H9 (cell line): ENCODE measurements at regions not wholly inside any gene's neighbourhood (a gene's known extent, or its start where the extent isn't known, plus 50 kb on each side); places are given as distances from the start of the nearest gene placed in this dataset.

Experiments
- DNase-seq: peaks from one replicate; pipeline ENCODE4 v3.0.0-alpha.2; 2017
- H2AFZ ChIP-seq: one replicate; pipeline ENCODE4 v1.6.1; 2013; ENCODE audit warnings: mild to moderate bottlenecking, low read length, control low read depth, moderate library complexity
- H2AK5ac ChIP-seq: 2 replicates; pipeline ENCODE4 v1.6.1; 2013; ENCODE audit warnings: low read length, control low read depth, mixed read lengths; ENCODE audit not compliant: insufficient read length
- H2BK120ac ChIP-seq: one replicate; pipeline ENCODE4 v1.6.1; 2013; ENCODE audit warnings: low read depth, mild to moderate bottlenecking, low read length, control low read depth, inconsistent platforms; ENCODE audit not compliant: poor library complexity, severe bottlenecking
- H2BK12ac ChIP-seq: 2 replicates; pipeline ENCODE4 v1.6.1; 2013; ENCODE audit warnings: low read length, control low read depth, mixed read lengths, low read depth; ENCODE audit not compliant: insufficient read length
- H2BK15ac ChIP-seq: 2 replicates; pipeline ENCODE4 v1.6.1; 2013; ENCODE audit warnings: low read depth, low read length, control low read depth
- H2BK20ac ChIP-seq: one replicate; pipeline ENCODE4 v1.6.1; 2013; ENCODE audit warnings: low read depth, mild to moderate bottlenecking, low read length, control low read depth, inconsistent platforms; ENCODE audit not compliant: poor library complexity, severe bottlenecking
- H2BK5ac ChIP-seq: 2 replicates; pipeline ENCODE4 v1.6.1; 2013; ENCODE audit warnings: low read length, control low read depth, mixed read lengths; ENCODE audit not compliant: insufficient read length
- H3K14ac ChIP-seq: 2 replicates; pipeline ENCODE4 v1.6.1; 2013; ENCODE audit warnings: low read length, control low read depth; ENCODE audit not compliant: insufficient read depth
- H3K18ac ChIP-seq: 2 replicates; pipeline ENCODE4 v1.6.1; 2013; ENCODE audit warnings: low read depth, mild to moderate bottlenecking, mixed read lengths, low read length, control low read depth; ENCODE audit not compliant: insufficient read length
- H3K23ac ChIP-seq: 2 replicates; pipeline ENCODE4 v1.6.1; 2013; ENCODE audit warnings: low read length, control low read depth, mixed read lengths, low read depth; ENCODE audit not compliant: insufficient read length
- H3K23me2 ChIP-seq: 2 replicates; pipeline ENCODE4 v1.6.1; 2013; ENCODE audit warnings: low read depth, mild to moderate bottlenecking, mixed read lengths, low read length, control low read depth; ENCODE audit not compliant: insufficient read length, poor library complexity, severe bottlenecking
- H3K27ac ChIP-seq: 2 replicates; pipeline ENCODE4 v1.5.1; 2013; ENCODE audit warnings: low read length, control low read depth, mixed read lengths, low read depth; ENCODE audit not compliant: insufficient read length
- H3K27me3 ChIP-seq: 2 replicates; pipeline ENCODE4 v1.6.1; 2013; ENCODE audit warnings: low read length, control low read depth, inconsistent platforms; ENCODE audit not compliant: insufficient read depth
- H3K4ac ChIP-seq: 2 replicates; pipeline ENCODE4 v1.6.1; 2013; ENCODE audit warnings: low read depth, mild to moderate bottlenecking, control low read depth, inconsistent platforms, low read length, moderate library complexity
- H3K4me1 ChIP-seq: 2 replicates; pipeline ENCODE4 v1.6.1; 2013; ENCODE audit warnings: low read length, control low read depth, inconsistent platforms; ENCODE audit not compliant: insufficient read depth
- H3K4me2 ChIP-seq: 2 replicates; pipeline ENCODE4 v1.6.1; 2013; ENCODE audit warnings: low read length, control low read depth, mixed read lengths; ENCODE audit not compliant: insufficient read length, insufficient read depth
- H3K56ac ChIP-seq: 2 replicates; pipeline ENCODE4 v1.6.1; 2013; ENCODE audit warnings: low read depth, mild to moderate bottlenecking, mixed read lengths, low read length, control low read depth; ENCODE audit not compliant: insufficient read length
- H3K79me1 ChIP-seq: 2 replicates; pipeline ENCODE4 v1.6.1; 2013; ENCODE audit warnings: low read depth, mild to moderate bottlenecking, moderate library complexity, low read length, control low read depth, inconsistent platforms; ENCODE audit not compliant: insufficient read depth, poor library complexity, severe bottlenecking
- H3K79me2 ChIP-seq: 2 replicates; pipeline ENCODE4 v1.6.1; 2013; ENCODE audit warnings: low read length, control low read depth, inconsistent platforms; ENCODE audit not compliant: insufficient read depth
- H3K9ac ChIP-seq: 2 replicates; pipeline ENCODE4 v1.6.1; 2013; ENCODE audit warnings: low read length, control low read depth, mixed read lengths; ENCODE audit not compliant: insufficient read length; ENCODE audit errors: extremely low read depth
- H3K9me3 ChIP-seq: one replicate; pipeline ENCODE4 v1.6.1; 2013; ENCODE audit warnings: low read depth, low read length, inconsistent platforms; ENCODE audit not compliant: control insufficient read depth
- H3T11ph ChIP-seq: one replicate; pipeline ENCODE4 v1.6.1; 2013; ENCODE audit warnings: mild to moderate bottlenecking, low read length, control low read depth, inconsistent platforms
- H4K20me1 ChIP-seq: one replicate; pipeline ENCODE4 v1.6.1; 2013; ENCODE audit not compliant: control insufficient read depth, insufficient read length, insufficient read depth
- H4K5ac ChIP-seq: 2 replicates; pipeline ENCODE4 v1.6.1; 2013; ENCODE audit warnings: low read depth, mild to moderate bottlenecking, mixed read lengths, low read length, control low read depth; ENCODE audit not compliant: insufficient read length
- H4K8ac ChIP-seq: replicated peaks from 2 replicates; pipeline ENCODE4 v1.6.1; 2013; ENCODE audit warnings: low read length, control low read depth, mixed read lengths, low read depth; ENCODE audit not compliant: insufficient read length
- H4K91ac ChIP-seq: 2 replicates; pipeline ENCODE4 v1.6.1; 2013; ENCODE audit warnings: low read depth, mild to moderate bottlenecking, moderate library complexity, mixed read lengths, low read length, control low read depth; ENCODE audit not compliant: insufficient read length
- H3K27ac Mint-ChIP-seq, 3 experiments: 2 replicates in 2 of 3; 3 replicates in 1 of 3; pipeline ENCODE4 v1.8.0; 2020 to 2021; ENCODE audit warnings: mixed read lengths in 3 of 3, mild to moderate bottlenecking in 1 of 3, moderate library complexity in 1 of 3
- H3K27me3 Mint-ChIP-seq: 2 replicates; pipeline ENCODE4 v1.8.0; 2021; ENCODE audit warnings: low read depth, mild to moderate bottlenecking, moderate library complexity, mixed read lengths
- H3K36me3 Mint-ChIP-seq, 3 experiments: 2 replicates in 2 of 3; 3 replicates in 1 of 3; pipeline ENCODE4 v1.8.0; 2020 to 2021; ENCODE audit warnings: low read depth in 3 of 3, mixed read lengths in 3 of 3; ENCODE audit not compliant: insufficient read depth in 1 of 3
- H3K4me1 Mint-ChIP-seq, 2 experiments: 2 replicates each; pipeline ENCODE4 v1.8.0; 2020; ENCODE audit warnings: mixed read lengths in 2 of 2
- H3K4me3 Mint-ChIP-seq, 2 experiments: 2 replicates in 1 of 2; 3 replicates in 1 of 2; pipeline ENCODE4 v1.8.0; 2020 to 2021; ENCODE audit warnings: mild to moderate bottlenecking in 2 of 2, mixed read lengths in 2 of 2, moderate library complexity in 1 of 2
- H3K9me3 Mint-ChIP-seq, 2 experiments: 2 replicates in 1 of 2; 3 replicates in 1 of 2; pipeline ENCODE4 v1.8.0; 2020; ENCODE audit warnings: mild to moderate bottlenecking in 2 of 2, mixed read lengths in 2 of 2, moderate library complexity in 1 of 2
- WGBS: extraction: QIAGEN DNeasy Blood & Tissue Kit; methylation state at CpG from one replicate; pipeline ENCODE4 v1.1.7; 2013; ENCODE audit warnings: missing lambda C conversion rate, low lambda C conversion rate, mixed read lengths; ENCODE audit not compliant: insufficient read length; ENCODE audit errors: extremely low coverage; 5-methylcytosine and 5-hydroxymethylcytosine counted together
- TF ChIP-seq, protein P1 (sequence below): fragments of 200-600 bp; sonication (generic); conservative IDR thresholded peaks from 3 replicates; pipeline ENCODE4 v1.8.0; 2021; ENCODE audit warnings: antibody characterized with exemption, mild to moderate bottlenecking

DNA sequence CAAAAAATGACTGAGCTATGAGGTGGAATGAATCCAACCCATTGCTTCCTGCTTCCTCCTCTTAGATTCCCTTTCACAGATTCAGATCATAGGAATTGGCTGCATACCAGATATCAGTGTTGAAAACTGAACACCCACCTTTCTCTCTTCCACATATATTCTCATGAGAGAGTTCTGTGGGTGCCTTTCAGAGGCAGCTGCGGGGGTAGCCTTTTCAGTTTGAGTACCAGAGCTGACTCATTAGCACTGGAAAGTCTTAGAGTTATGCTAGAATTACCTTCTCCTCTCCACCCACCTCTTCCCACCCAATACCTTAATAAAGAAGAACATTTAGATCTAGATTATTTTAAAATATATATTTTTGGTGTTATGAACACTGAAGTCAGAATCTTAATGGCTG, 495.4 kb upstream of the SEL1L start:
- Histone ChIP-seq H3K27me3 (no peaks in the 10 kb centered on the region), H2BK120ac (no peak overlapping the region), H4K20me1 (no peaks in the 10 kb centered on the region), H3K9me3 (peaks cover 10% of the 10 kb centered on the region), H2BK20ac (no peak overlapping the region), H3K4me2 (no peak overlapping the region), H3T11ph (no peak overlapping the region), H4K91ac (no peak overlapping the region), H3K14ac (no peak overlapping the region), H3K56ac (no peak overlapping the region), H2BK5ac (no peak overlapping the region), H3K23me2 (no peaks in the 10 kb centered on the region), H3K4ac (no peak overlapping the region), H3K79me2 (no peaks in the 10 kb centered on the region), H3K23ac (no peak overlapping the region), H3K9ac (no peak overlapping the region), H3K18ac (no peak overlapping the region), H2AFZ (no peak overlapping the region), H2AK5ac (no peak overlapping the region), H4K5ac (no peak overlapping the region), H3K4me1 (no peaks in the 10 kb centered on the region), H2BK15ac (no peak overlapping the region), H3K79me1 (no peaks in the 10 kb centered on the region), H2BK12ac (no peak overlapping the region), H3K27ac (no peak overlapping the region), H4K8ac (no peak overlapping the region)
- H3K27me3 Mint-ChIP-seq = no peaks in the 10 kb centered on the region
- H3K27ac Mint-ChIP-seq = no peak overlapping the region
- H3K4me1 Mint-ChIP-seq = peaks cover 0 to 4% of the 10 kb centered on the region in 2 experiments; a peak in 2 of 4 replicates
- DNase-seq = no peak
- WGBS = no CpG with 5 or more reads among the region's 1 CpG
- no peak overlapping the region for H3K4me3 Mint-ChIP-seq
- peaks cover 28 to 34% of the 10 kb centered on the region in 2 experiments for H3K9me3 Mint-ChIP-seq
- peaks cover 11 to 24% (median 20%) of the 10 kb centered on the region in 3 experiments for H3K36me3 Mint-ChIP-seq
- TF ChIP-seq, protein P1, sequence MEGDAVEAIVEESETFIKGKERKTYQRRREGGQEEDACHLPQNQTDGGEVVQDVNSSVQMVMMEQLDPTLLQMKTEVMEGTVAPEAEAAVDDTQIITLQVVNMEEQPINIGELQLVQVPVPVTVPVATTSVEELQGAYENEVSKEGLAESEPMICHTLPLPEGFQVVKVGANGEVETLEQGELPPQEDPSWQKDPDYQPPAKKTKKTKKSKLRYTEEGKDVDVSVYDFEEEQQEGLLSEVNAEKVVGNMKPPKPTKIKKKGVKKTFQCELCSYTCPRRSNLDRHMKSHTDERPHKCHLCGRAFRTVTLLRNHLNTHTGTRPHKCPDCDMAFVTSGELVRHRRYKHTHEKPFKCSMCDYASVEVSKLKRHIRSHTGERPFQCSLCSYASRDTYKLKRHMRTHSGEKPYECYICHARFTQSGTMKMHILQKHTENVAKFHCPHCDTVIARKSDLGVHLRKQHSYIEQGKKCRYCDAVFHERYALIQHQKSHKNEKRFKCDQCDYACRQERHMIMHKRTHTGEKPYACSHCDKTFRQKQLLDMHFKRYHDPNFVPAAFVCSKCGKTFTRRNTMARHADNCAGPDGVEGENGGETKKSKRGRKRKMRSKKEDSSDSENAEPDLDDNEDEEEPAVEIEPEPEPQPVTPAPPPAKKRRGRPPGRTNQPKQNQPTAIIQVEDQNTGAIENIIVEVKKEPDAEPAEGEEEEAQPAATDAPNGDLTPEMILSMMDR = no peak
